Peyer's patch (tissue), 4 donors: ENCODE measurements at regions not wholly inside any gene's neighbourhood (a gene's known extent, or its start where the extent isn't known, plus 50 kb on each side); places are given as distances from the start of the nearest gene placed in this dataset.

Source experiments
- DNase-seq, 3 donors: peaks; one replicate each; pipeline ENCODE4 v3.0.0-alpha.2; 2017 to 2019
- H3K27ac ChIP-seq, 4 donors: fragments of 200-600 bp; sonication (generic); one replicate each; pipeline ENCODE4 v1.5.1; 2016 to 2019
- H3K27me3 ChIP-seq, 2 donors: fragments of 200-600 bp; sonication (generic); one replicate each; pipeline ENCODE4 v1.5.1; 2019
- H3K36me3 ChIP-seq, 3 donors: fragments of 200-600 bp; sonication (generic); one replicate each; pipeline ENCODE4 v1.5.1; 2016 to 2019
- H3K4me1 ChIP-seq, 4 donors: fragments of 200-600 bp; sonication (generic); one replicate each; pipeline ENCODE4 v1.5.1; 2016 to 2019
- H3K4me3 ChIP-seq, 4 donors: fragments of 200-600 bp; sonication (generic); 1 replicate in 3 of 4; 2 replicates in 1 of 4; pipeline ENCODE4 v1.5.1; 2016 to 2019; ENCODE audit warnings: mild to moderate bottlenecking in 1 of 4
- H3K9me3 ChIP-seq, 4 donors: fragments of 200-600 bp; sonication (generic); one replicate each; pipeline ENCODE4 v1.5.1; 2016 to 2019; ENCODE audit warnings: mild to moderate bottlenecking in 1 of 4
- CTCF ChIP-seq, 6 experiments: fragments of 450-650 bp in 4 of 6; fragments of 200-600 bp in 2 of 6; sonication (generic) in 1 of 6; IDR thresholded peaks; one replicate each; pipeline ENCODE4 v1.5.1; 2017 to 2019; ENCODE audit warnings: antibody characterized with exemption in 6 of 6, mild to moderate bottlenecking in 3 of 6, moderate library complexity in 1 of 6
- POLR2A ChIP-seq, 2 donors: fragments of 450-650 bp; IDR thresholded peaks; one replicate each; pipeline ENCODE4 v1.5.1; 2017; ENCODE audit warnings: antibody characterized with exemption in 2 of 2, mild to moderate bottlenecking in 2 of 2, moderate library complexity in 2 of 2

DNA sequence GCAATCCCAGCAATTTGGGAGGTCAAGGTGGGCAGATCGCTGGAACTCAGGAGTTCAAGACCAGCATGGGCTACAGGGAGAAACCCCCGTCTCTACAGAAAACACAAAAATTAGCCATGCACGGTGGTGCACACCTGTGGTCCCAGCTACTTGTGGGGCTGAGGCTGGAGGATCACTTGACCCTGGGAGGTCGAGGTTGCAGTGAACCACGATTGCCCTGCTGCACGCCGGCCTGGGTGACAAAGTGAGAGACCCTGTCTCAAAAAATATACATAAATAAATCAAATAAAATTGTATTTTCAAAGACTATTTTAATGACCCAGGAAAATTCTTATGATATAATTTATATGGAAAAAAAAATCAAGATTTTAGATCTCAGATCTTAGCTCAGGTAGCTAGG, 191.5 kb downstream of the ZFP36L2 start:
- Histone ChIP-seq H3K27ac (no peak overlapping the region), H3K4me1 (peaks cover 0 to 10% (median 1%) of the 10 kb centered on the region in 4 donors), H3K9me3 (no peaks in the 10 kb centered on the region), H3K36me3 (no peaks in the 10 kb centered on the region), H3K27me3 (no peaks in the 10 kb centered on the region), H3K4me3 (no peak overlapping the region)
- TF ChIP-seq POLR2A (IDR thresholded peaks at IDR 0.05): no peak
- no peak for TF ChIP-seq CTCF (IDR thresholded peaks at IDR 0.05)
- peak in 1 of 3 donors; percentile 5 for DNase-seq

DNA sequence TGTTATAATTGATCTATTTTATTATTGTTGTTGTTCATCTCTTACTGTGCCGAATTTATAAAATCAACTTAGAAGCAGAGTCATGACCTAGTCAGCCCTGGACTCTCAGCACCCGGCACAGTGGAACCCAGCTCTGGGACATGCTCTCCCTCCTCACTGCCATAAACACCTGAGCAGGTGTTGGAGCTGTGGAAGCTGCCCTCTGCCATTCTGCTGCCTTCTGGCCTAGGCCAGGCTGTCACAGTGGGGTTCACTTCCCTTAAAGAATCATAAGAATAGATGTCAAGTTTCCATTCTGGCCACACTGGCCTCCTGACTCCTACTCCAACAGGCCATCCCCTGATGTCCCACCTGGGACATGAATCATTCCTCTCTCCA, 192.2 kb downstream of the ZFP36L2 start:
- Histone ChIP-seq H3K36me3 (no peaks in the 10 kb centered on the region), H3K9me3 (no peaks in the 10 kb centered on the region), H3K4me1 (peaks cover 0 to 10% (median 1%) of the 10 kb centered on the region in 4 donors), H3K4me3 (no peak overlapping the region), H3K27me3 (no peaks in the 10 kb centered on the region), H3K27ac (no peak overlapping the region)
- peak in 1 of 3 donors; percentile 23 for DNase-seq
- no peak for TF ChIP-seq CTCF (IDR thresholded peaks at IDR 0.05)

DNA sequence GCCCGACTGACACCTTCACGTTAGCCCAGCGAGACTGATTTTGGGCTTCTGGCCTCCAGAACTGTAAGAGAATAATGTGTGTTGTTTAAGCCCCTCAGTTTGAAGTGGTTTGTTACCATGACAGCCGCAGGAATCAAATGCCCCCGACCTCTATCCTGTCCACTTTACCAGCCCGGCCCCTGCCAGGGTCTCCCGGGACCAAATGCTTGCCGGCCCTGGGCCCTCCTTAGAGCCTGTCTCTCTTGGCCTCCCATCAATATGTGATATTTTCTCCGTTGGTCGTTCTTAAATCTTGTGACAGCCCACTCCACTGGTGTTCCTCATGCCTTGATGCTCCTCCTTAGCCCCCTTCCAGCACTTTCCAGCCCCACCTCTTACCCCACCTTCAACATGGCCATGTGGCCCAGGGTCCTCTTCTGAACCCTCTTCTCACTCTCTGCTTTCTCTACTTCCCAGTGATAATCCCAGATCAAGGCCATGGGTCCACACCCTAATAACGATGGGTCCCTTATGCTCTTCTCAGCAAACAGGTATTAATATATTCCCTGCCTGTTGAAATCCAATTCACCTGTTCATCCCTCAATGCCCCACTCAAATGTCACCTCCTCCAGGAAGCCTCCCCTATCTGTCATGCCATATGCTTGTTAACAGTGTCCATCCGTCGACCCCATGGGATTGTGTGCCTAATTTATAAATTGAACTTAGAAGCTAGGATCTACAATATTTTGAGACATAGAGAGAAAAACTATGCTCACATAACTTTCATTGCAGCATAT, 192.8 kb downstream of the ZFP36L2 start:
- DNase-seq: peak in 1 of 3 donors; percentile 41
- peaks cover 0 to 9% (median 1%) of the 10 kb centered on the region in 4 donors for H3K4me1 ChIP-seq
- H3K36me3 ChIP-seq: no peaks in the 10 kb centered on the region
- H3K9me3 ChIP-seq: no peaks in the 10 kb centered on the region
- H3K27ac ChIP-seq: peak overlapping the region in 1 of 4 donors; percentile 79
- TF ChIP-seq CTCF (IDR thresholded peaks at IDR 0.05) (no peak), POLR2A (IDR thresholded peaks at IDR 0.05) (no peak)
- no peaks in the 10 kb centered on the region for H3K27me3 ChIP-seq
- H3K4me3 ChIP-seq: no peak overlapping the region

GRCh38 chr2:43033016-43033270, 193.5 kb downstream of the ZFP36L2 start:
- peaks cover 0 to 5% (median 1%) of the 10 kb centered on the region in 4 donors for H3K4me1 ChIP-seq
- peak overlapping the region in 3 of 4 donors; percentile 39 to 79 (median 50) for H3K27ac ChIP-seq
- TF ChIP-seq CTCF (IDR thresholded peaks at IDR 0.05) (no peak), POLR2A (IDR thresholded peaks at IDR 0.05) (no peak)
- H3K27me3 ChIP-seq: no peaks in the 10 kb centered on the region
- no peaks in the 10 kb centered on the region for H3K9me3 ChIP-seq
- no peak overlapping the region for H3K4me3 ChIP-seq
- peak in 1 of 3 donors; percentile 44 for DNase-seq
- H3K36me3 ChIP-seq: no peaks in the 10 kb centered on the region

- DNase-seq: peak in 2 of 3 donors; percentile 78 to 81
- TF ChIP-seq POLR2A (IDR thresholded peaks at IDR 0.05) (peak in 1 of 2 donors; percentile 62), CTCF (IDR thresholded peaks at IDR 0.05) (no peak)
- Histone ChIP-seq H3K36me3 (no peaks in the 10 kb centered on the region), H3K9me3 (no peaks in the 10 kb centered on the region), H3K4me1 (peaks cover 0 to 8% (median 1%) of the 10 kb centered on the region in 4 donors), H3K4me3 (no peak overlapping the region), H3K27me3 (no peaks in the 10 kb centered on the region), H3K27ac (peak overlapping the region in 3 of 4 donors; percentile 39 to 87 (median 50))
These were observed 194.0 kb downstream of the ZFP36L2 start for GRCh38 chr2:43032213-43033015.
